Lower lobe of right lung (tissue), 2 donors: ENCODE measurements at regions not wholly inside any gene's neighbourhood (a gene's known extent, or its start where the extent isn't known, plus 50 kb on each side); places are given as distances from the start of the nearest gene placed in this dataset.

Source experiments
- ATAC-seq, 2 donors: fragments of 200-7000 bp; cut with Tn5 transposase; one replicate each; pipeline ENCODE4 v1.9.1; 2020 to 2022; ENCODE audit warnings: mild to moderate bottlenecking in 2 of 2, moderate library complexity in 2 of 2
- DNase-seq: peaks from one replicate; pipeline ENCODE4 v3.0.0-alpha.2; 2020
- H3K27ac ChIP-seq: fragments of 200-600 bp; one replicate; pipeline ENCODE4 v1.8.0; 2022
- H3K27me3 ChIP-seq: fragments of 200-600 bp; one replicate; pipeline ENCODE4 v1.8.0; 2022; ENCODE audit warnings: low read depth
- H3K36me3 ChIP-seq: fragments of 200-600 bp; one replicate; pipeline ENCODE4 v1.8.0; 2022; ENCODE audit warnings: mild to moderate bottlenecking
- H3K4me1 ChIP-seq: fragments of 200-600 bp; one replicate; pipeline ENCODE4 v1.8.0; 2022
- H3K4me3 ChIP-seq: fragments of 200-600 bp; one replicate; pipeline ENCODE4 v1.8.0; 2022; ENCODE audit warnings: mild to moderate bottlenecking
- H3K9me3 ChIP-seq: fragments of 200-600 bp; one replicate; pipeline ENCODE4 v1.8.0; 2022
- intact Hi-C: fragments of 100-400 bp; cut with DNase I; formaldehyde crosslinking; loops from one replicate; pipeline ENCODE4 v1.11.0; 2022
- TF ChIP-seq, protein P1 (sequence below): fragments of 200-600 bp; IDR thresholded peaks from one replicate; pipeline ENCODE4 v1.8.0; 2022; ENCODE audit warnings: antibody characterized with exemption, mild to moderate bottlenecking
- donor health status: DM: no; HTN: yes; CAD: no; lungs with severe emphysema.

GRCh38 chr16:58923094-58923493 is 189.0 kb upstream of the GOT2 start:
- Histone ChIP-seq H3K4me3 (no peak overlapping the region), H3K4me1 (no peaks in the 10 kb centered on the region), H3K27ac (no peak overlapping the region), H3K9me3 (no peaks in the 10 kb centered on the region), H3K36me3 (no peaks in the 10 kb centered on the region), H3K27me3 (no peaks in the 10 kb centered on the region)
- no peak for DNase-seq
- no peak for ATAC-seq
- TF ChIP-seq, protein P1, sequence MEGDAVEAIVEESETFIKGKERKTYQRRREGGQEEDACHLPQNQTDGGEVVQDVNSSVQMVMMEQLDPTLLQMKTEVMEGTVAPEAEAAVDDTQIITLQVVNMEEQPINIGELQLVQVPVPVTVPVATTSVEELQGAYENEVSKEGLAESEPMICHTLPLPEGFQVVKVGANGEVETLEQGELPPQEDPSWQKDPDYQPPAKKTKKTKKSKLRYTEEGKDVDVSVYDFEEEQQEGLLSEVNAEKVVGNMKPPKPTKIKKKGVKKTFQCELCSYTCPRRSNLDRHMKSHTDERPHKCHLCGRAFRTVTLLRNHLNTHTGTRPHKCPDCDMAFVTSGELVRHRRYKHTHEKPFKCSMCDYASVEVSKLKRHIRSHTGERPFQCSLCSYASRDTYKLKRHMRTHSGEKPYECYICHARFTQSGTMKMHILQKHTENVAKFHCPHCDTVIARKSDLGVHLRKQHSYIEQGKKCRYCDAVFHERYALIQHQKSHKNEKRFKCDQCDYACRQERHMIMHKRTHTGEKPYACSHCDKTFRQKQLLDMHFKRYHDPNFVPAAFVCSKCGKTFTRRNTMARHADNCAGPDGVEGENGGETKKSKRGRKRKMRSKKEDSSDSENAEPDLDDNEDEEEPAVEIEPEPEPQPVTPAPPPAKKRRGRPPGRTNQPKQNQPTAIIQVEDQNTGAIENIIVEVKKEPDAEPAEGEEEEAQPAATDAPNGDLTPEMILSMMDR, result no peak
- intact Hi-C loops, result no loop called here

- intact Hi-C loops, result no loop called here
These were observed 179.3 kb upstream of the GOT2 start for GRCh38 chr16:58913456-58913855.

GRCh38 chr16:58912571-58912970 is 178.5 kb upstream of the GOT2 start:
- H3K9me3 ChIP-seq, result peaks cover 11% of the 10 kb centered on the region
- H3K36me3 ChIP-seq, result no peaks in the 10 kb centered on the region
- DNase-seq, result no peak
- H3K27me3 ChIP-seq, result no peaks in the 10 kb centered on the region
- no peak overlapping the region for H3K4me3 ChIP-seq
- intact Hi-C loops, result no loop called here
- H3K27ac ChIP-seq, result no peak overlapping the region
- H3K4me1 ChIP-seq, result no peaks in the 10 kb centered on the region
- TF ChIP-seq, protein P1, result no peak
- ATAC-seq, result no peak

More at GRCh38 chr16:58913456-58913855, 179.3 kb upstream of the GOT2 start:
- no peak for DNase-seq
- Histone ChIP-seq H3K27me3 (no peaks in the 10 kb centered on the region), H3K9me3 (peaks cover 11% of the 10 kb centered on the region), H3K36me3 (no peaks in the 10 kb centered on the region), H3K27ac (no peak overlapping the region), H3K4me1 (no peaks in the 10 kb centered on the region), H3K4me3 (no peak overlapping the region)
- no peak for ATAC-seq
- TF ChIP-seq, protein P1, result no peak

DNA sequence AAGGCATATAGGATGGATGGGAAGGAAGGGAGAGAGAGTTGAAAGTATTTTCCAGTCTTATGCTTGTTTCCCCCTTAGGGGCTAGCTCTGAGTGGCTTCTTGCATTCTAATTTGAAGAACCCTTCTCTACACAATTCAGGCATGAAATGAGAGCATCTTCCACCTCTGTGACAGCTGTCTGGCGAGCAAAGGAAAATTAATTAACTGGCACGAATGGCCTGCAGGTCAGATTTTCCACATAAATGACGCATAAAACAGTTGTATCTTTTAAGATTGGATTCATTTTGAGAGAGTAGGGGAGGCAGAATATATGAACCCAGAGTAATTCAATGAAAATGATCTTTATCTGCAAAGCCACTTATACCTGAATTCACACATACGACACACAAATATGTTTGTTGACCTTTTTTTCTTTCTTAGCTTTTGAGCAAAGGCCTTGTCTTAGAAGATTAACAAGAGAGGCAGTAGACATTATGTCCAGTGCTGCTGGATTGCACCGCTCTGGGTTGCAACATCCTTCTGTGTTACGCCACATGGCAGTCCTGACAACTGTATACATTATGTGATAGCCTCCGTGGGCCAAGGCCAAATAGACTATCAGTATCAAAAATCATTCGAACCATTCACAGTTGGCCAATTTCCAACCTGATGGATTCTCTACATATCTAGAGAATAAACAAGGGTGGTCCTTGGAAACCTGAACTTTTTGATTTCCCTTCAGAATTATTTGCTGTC is 173.0 kb upstream of the GOT2 start:
- TF ChIP-seq, protein P1, result no peak
- Histone ChIP-seq H3K36me3 (no peaks in the 10 kb centered on the region), H3K27me3 (no peaks in the 10 kb centered on the region), H3K4me1 (no peaks in the 10 kb centered on the region), H3K9me3 (no peaks in the 10 kb centered on the region), H3K4me3 (no peak overlapping the region), H3K27ac (no peak overlapping the region)
- ATAC-seq (no peak), DNase-seq (no peak)
- intact Hi-C loops, result no loop called here

- intact Hi-C loops, result no loop called here
- ATAC-seq (no peak), DNase-seq (no peak)
- no peaks in the 10 kb centered on the region for H3K9me3 ChIP-seq
- no peak overlapping the region for H3K27ac ChIP-seq
- H3K4me1 ChIP-seq, result no peaks in the 10 kb centered on the region
- H3K27me3 ChIP-seq, result no peaks in the 10 kb centered on the region
- H3K4me3 ChIP-seq, result no peak overlapping the region
- TF ChIP-seq, protein P1, result no peak
- H3K36me3 ChIP-seq, result no peaks in the 10 kb centered on the region
These were observed 170.2 kb upstream of the GOT2 start for GRCh38 chr16:58904291-58904690.
